HG03457 (cell line): ENCODE measurements at regions not wholly inside any gene's neighbourhood (a gene's known extent, or its start where the extent isn't known, plus 50 kb on each side); places are given as distances from the start of the nearest gene placed in this dataset.
"Not testable (repeated sequence)": the region's sequence is repeated elsewhere in the genome, so short reads cannot be mapped to it uniquely, and the experiment has no call there.

Experiments
- ATAC-seq: cut with Tn5 transposase; IDR thresholded peaks from one replicate; pipeline ENCODE4 v1.9.1; 2021; ENCODE audit warnings: moderate number of reproducible peaks; ENCODE audit not compliant: unreplicated experiment

GRCh38 chr4:165548702-165549101, 169.9 kb downstream of the CPE start:
- ATAC-seq, result no peak

DNA sequence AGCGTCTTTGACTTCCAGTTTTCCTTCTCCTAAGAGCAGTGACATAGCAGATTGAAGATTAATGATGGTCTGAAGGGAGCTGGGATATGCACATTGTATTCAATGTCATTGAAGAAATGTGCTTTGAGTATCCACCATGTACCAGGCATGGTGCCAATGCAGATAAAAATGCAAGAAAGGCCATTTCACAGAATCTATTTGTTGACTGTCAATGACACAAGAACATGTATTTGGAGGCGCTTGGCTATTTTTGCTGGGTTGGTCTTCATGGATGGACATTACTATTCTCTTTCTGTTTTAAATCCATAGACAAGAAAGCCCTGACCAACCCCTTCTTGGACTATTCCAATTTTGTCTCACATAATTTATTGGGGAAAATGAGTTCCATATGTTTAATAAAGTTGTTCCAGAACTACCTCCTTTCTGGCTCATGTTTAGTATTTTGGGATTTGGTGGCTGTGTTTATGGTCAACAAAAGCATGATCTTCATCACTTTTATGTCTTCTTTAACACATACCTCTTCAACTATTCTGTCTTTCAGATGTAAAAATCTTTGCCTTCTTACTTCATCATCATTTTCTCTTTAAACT, 174.5 kb downstream of the CPE start:
- no peak for ATAC-seq

DNA sequence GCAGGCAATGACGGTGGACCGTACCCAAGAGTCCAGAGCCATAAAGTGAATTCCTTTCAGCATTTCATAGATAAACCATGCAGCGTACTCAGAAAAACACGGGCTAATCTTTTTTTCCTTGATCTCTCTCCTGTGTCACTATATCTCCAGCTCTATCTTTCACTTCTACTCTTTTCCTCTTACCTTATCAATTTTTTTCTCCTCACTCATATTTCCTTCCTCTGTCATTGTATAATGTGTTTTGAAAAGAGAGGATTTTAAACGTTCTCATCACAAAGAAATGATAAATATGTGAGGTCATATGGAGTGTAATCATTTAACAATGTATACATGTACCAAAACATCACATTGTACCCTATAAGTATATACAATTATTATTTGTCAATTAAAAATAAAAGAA, 176.5 kb downstream of the CPE start:
- ATAC-seq, result no peak

DNA sequence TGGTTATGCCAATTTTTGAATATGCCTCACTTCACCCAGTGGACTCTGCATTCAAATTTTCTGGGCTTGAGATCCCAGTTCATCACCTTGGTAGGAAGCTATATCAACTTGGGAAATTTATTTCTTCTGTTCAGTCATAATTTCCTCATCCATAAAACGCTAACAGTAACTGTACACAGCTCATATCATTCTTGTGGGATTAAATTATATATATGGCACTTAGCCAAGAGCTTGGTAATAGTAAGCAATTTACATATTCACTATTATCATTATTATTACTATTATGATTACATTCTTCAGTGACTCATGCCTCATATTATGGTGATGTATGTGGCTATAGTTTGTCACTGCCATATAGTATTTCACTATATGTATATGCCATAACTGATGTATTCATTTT, 177.6 kb downstream of the CPE start:
- ATAC-seq, result no peak

DNA sequence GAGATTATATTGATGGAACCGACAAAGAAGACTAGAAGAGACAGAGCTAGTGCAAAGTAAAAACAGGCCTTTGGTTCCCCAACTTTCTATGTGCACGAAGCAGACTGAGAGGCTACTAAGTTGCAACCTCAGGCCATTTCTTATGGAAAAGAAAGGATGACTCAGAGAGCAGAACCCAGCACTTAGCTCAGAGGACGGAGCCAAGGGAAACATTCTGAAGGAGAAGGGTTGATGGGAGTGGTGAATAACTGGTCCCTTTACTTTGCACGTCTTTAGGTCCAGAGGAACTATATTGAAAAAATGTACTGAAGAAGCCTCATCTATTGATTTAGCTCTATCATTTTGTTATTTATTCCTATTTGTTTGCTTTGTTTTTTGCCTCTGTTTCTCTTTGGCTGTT, 182.1 kb downstream of the CPE start:
- ATAC-seq, result no peak

- ATAC-seq, result no peak
These were observed 185.0 kb downstream of the CPE start for GRCh38 chr4:165563851-165564250.

GRCh38 chr4:165569031-165569430, 190.2 kb downstream of the CPE start:
- ATAC-seq, result no peak

- not testable (repeated sequence) for ATAC-seq
These were observed 192.7 kb downstream of the CPE start for GRCh38 chr4:165571476-165571875.

DNA sequence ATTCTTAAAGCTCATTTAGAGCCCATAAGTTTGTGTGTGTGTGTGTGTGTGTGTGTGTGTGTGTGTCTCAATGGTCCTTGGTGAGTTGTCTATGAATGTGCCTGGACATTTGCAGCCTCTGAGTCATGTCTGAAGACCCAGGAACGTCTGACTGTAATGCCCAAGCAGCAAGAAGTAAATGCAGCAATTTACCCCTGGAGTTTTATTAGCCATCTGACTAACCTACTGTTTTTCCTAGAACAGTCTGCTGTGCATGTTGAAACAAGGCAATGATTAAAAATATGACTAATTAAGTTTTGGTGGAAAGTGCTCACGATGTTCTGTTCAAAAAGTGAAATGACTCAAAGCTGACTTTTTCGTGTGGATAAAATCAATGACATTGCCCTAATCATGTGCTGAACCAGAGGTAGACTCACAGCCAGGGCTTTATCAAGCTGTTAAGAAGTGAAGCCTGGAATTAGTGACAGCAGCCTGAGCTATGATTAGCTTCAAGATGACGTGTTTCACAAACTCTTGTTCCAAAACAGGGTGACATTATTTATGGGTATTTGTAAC, 201.6 kb downstream of the CPE start:
- no peak for ATAC-seq

GRCh38 chr4:165583341-165583740, 204.5 kb downstream of the CPE start:
- ATAC-seq, result no peak

GRCh38 chr4:165584916-165585315, 206.1 kb downstream of the CPE start:
- no peak for ATAC-seq

DNA sequence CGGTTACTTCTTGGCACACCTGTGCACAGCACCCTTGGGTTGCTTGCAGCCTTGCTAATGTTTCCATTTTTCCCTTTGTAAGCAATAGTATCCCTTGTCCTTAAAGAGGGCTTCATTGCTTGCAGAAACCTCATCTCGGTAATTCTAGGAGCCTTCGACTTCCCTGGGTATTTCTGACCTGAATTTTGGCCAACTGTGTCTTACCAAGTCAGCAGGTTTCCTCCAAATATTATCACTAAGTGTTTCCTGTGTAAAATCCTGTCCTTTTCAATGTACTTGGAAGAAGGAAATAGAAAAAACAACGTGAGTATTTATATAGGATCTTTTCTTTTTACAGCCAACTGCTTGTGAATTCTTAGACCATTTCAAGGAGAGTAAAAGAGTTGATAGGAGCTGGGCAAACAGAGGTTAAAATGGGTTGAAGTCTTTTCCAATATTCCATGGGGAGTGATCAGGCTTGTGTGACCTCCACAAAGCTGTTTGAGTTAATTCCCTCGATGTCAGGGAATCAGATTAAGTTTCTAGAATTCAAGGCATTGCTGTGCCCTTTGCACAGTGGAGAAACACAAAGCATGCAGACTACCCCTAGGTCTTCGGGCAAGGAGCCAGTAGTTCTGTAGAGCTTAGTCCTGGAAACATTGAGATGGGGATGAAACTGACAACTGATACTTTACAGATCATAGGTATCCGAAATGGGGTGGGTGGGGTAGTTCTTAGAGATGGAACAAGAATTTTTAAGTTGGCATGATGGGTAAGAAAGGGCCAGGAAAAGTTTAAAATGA, 209.9 kb downstream of the CPE start:
- ATAC-seq, result no peak

DNA sequence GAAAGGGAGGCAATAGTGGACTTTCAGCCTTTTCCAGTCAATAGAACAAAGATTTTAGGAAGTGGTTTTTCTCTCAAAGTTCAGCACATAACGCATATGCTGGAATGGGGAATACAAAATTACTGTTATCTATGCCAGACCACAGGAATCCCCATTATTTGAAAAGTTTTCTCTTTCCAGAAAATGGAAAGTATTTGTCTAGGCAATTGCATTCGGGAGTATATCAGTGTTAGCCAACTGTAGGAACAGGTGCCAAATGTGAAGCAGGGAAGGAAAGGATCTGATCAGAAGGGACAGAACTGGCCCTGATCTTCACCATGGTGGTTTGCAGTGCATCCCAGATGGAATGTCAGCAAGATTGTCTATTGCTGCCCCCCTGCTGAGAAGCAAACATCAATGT, 213.6 kb downstream of the CPE start:
- ATAC-seq, result no peak

- ATAC-seq, result no peak
These were observed 219.0 kb downstream of the CPE start for GRCh38 chr4:165597581-165598480.

- ATAC-seq, result no peak
These were observed 222.3 kb downstream of the CPE start for GRCh38 chr4:165600959-165601683.

DNA sequence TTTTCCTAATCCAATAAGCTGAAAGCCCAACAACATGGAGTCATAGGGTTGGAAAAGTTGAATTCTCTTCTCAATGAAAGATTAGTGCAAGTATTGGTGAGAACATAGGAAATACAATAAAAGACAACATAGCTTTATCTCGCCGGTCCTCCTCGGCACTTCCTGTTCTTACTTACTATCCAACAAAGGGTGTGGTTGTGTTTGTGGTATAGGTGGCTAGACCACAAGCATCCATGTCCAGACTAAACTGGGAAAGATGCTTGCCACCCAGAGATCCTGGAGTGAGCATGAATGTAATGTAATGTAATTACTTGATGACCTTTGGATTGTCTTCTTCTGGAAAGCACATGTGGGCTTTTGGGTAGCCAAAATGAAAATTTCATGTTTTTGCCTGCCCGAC, 223.8 kb downstream of the CPE start:
- no peak for ATAC-seq

GRCh38 chr4:165604181-165604580, 225.4 kb downstream of the CPE start:
- no peak for ATAC-seq

DNA sequence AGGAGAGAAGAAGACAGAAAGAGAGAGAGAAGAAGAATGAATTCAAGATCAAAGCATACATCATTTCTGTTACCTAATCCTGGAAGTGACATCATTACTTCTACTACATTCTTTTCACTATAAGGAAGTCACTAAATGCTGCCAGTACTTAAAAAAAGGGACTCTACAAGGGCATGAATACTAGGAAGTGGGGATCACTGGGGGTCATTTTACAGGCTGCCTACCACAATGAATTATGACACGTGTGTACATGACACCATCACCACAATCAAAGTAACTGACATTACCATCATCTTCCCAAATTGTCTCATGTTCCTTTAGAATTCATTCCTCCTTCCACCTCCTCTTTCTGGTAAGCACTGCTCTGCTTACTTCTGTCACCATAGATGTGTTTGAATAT, 227.0 kb downstream of the CPE start:
- no peak for ATAC-seq

DNA sequence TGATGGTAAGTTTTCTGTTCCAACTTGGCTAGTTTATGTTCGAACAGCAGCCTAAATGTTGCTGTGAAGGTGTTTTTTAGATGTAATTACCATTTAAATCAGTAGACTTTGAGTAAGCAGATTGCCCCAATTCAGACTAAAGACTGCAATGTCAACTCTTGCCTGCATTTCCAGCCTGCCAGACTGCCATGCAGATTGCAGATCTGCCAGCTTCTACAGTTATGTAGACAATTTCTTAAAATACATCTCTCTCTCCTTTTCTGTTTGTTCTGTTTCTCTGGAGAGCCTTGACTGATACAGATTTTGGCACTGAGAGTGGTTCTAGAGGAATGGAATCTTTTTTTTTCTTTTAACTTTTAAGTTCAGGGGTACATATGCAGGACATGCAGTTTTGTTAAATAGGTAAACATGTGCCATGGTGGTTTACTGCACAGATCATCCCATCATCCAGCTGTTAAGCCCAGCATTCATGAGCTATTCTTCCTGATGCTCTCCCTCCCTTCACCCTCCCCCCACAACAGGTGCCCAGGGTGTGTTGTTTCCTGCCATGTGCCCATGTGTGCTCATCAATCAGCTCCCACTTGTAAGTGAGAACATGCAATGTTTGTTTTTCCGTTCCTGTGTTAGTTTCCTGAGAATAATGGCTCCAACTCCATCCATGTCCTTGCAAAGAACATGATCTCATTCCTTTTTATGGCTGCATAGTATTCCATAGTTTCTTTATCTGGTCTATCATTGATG, 227.8 kb downstream of the CPE start:
- no peak for ATAC-seq

DNA sequence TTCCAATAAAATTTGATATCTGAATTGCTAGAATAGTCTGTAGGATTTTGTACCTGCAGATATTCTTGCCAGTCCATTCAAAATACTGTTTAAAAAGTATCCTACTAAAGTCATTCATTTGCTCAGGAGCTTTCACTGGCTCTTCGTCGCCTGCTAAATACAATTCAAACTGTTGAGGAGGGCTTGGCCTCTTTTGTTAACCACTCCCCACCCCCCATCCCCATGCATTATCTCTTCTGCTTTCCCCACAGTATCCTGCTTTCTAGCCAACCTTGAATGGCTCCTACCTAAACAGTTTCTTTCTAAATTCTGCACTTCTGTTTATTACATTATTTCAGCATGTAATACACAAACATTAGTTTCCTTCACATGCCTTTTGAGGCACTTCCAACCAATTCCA, 230.8 kb downstream of the CPE start:
- ATAC-seq, result no peak
